Gastrocnemius medialis (tissue), 4 donors: ENCODE measurements at regions not wholly inside any gene's neighbourhood (a gene's known extent, or its start where the extent isn't known, plus 50 kb on each side); places are given as distances from the start of the nearest gene placed in this dataset.

Source experiments
- POLR2A ChIP-seq, 2 donors: fragments of 450-650 bp; IDR thresholded peaks; one replicate each; pipeline ENCODE4 v1.6.1; 2017; ENCODE audit warnings: antibody characterized with exemption in 2 of 2, mild to moderate bottlenecking in 2 of 2, moderate library complexity in 2 of 2
- TF ChIP-seq, protein P1 (sequence below), 5 experiments: fragments of 450-650 bp in 3 of 5; fragments of 200-600 bp in 2 of 5; sonication (generic) in 2 of 5; IDR thresholded peaks in 4 of 5; conservative IDR thresholded peaks in 1 of 5; 1 replicate in 4 of 5; 2 replicates in 1 of 5; pipeline ENCODE4 v1.5.1; 2016 to 2019; ENCODE audit warnings: antibody characterized with exemption in 5 of 5, mild to moderate bottlenecking in 3 of 5, moderate library complexity in 3 of 5

DNA sequence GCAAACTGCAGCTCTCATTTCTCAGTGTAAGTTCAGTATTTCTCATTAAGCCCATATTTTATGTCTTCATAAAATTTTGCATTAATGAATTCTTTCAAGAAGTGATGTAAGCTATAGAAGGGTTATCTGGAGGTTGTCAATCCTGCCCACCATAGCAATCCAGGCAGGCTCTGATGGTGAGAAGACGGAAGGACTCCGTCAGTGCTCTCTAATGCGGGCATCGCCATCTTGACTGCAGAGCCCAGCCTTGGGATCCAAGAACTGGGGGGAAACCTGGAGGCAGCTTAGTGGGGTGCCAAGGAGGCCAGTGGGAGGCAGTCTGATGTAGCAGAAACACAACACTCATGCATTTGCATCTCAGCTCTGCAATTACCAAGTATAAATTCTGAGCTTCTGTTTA lies 707.4 kb upstream of the NRP1 start:
- TF ChIP-seq, protein P1, sequence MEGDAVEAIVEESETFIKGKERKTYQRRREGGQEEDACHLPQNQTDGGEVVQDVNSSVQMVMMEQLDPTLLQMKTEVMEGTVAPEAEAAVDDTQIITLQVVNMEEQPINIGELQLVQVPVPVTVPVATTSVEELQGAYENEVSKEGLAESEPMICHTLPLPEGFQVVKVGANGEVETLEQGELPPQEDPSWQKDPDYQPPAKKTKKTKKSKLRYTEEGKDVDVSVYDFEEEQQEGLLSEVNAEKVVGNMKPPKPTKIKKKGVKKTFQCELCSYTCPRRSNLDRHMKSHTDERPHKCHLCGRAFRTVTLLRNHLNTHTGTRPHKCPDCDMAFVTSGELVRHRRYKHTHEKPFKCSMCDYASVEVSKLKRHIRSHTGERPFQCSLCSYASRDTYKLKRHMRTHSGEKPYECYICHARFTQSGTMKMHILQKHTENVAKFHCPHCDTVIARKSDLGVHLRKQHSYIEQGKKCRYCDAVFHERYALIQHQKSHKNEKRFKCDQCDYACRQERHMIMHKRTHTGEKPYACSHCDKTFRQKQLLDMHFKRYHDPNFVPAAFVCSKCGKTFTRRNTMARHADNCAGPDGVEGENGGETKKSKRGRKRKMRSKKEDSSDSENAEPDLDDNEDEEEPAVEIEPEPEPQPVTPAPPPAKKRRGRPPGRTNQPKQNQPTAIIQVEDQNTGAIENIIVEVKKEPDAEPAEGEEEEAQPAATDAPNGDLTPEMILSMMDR (IDR thresholded peaks at IDR 0.05 in 4 of 5, conservative IDR thresholded peaks at IDR 0.05 in 1 of 5) = no peak
- TF ChIP-seq POLR2A (IDR thresholded peaks at IDR 0.05) = no peak
